NOMO-1 treated with DMSO at 0.1 percent for 48 hours (cell line): ENCODE measurements at regions not wholly inside any gene's neighbourhood (a gene's known extent, or its start where the extent isn't known, plus 50 kb on each side); places are given as distances from the start of the nearest gene placed in this dataset.
"Not testable (repeated sequence)": the region's sequence is repeated elsewhere in the genome, so short reads cannot be mapped to it uniquely, and the experiment has no call there.

Experiments used
- DNase-seq: peaks from one replicate; lab custom pipeline; 2025; ENCODE audit not compliant: unreplicated experiment; lab: John Stamatoyannopoulos, UW

GRCh38 chr6:140494321-140495108 is 1120.1 kb upstream of the CITED2 start:
- DNase-seq, result no peak

GRCh38 chr6:140493470-140493869 is 1119.0 kb upstream of the CITED2 start:
- not testable (repeated sequence) for DNase-seq

- no peak for DNase-seq
These were observed 1115.6 kb upstream of the CITED2 start for GRCh38 chr6:140490081-140490480.

- DNase-seq, result no peak
These were observed 1113.1 kb upstream of the CITED2 start for GRCh38 chr6:140487586-140487985.

GRCh38 chr6:140486450-140487361 is 1112.3 kb upstream of the CITED2 start:
- no peak for DNase-seq

- peak; percentile 18 for DNase-seq
These were observed 1111.4 kb upstream of the CITED2 start for GRCh38 chr6:140485740-140486449.

- DNase-seq, result peak; percentile 11
These were observed 1106.4 kb upstream of the CITED2 start for GRCh38 chr6:140480852-140481251.

GRCh38 chr6:140478631-140479030 is 1104.2 kb upstream of the CITED2 start:
- no peak for DNase-seq

- DNase-seq, result no peak
These were observed 1100.6 kb upstream of the CITED2 start for GRCh38 chr6:140475086-140475485.

- DNase-seq, result no peak
These were observed 1090.3 kb upstream of the CITED2 start for GRCh38 chr6:140464720-140465119.

GRCh38 chr6:140463312-140463710 is 1088.9 kb upstream of the CITED2 start:
- DNase-seq, result no peak

- peak; percentile 82 for DNase-seq
These were observed 1088.2 kb upstream of the CITED2 start for GRCh38 chr6:140462453-140463311.

- DNase-seq, result no peak
These were observed 1087.6 kb upstream of the CITED2 start for GRCh38 chr6:140462076-140462452.

GRCh38 chr6:140460267-140460666 is 1085.8 kb upstream of the CITED2 start:
- no peak for DNase-seq

GRCh38 chr6:140459209-140459608 is 1084.8 kb upstream of the CITED2 start:
- DNase-seq, result no peak

- DNase-seq, result no peak
These were observed 1071.8 kb upstream of the CITED2 start for GRCh38 chr6:140446241-140446640.

GRCh38 chr6:140445474-140446004 is 1071.1 kb upstream of the CITED2 start:
- no peak for DNase-seq

GRCh38 chr6:140443112-140443511 is 1068.7 kb upstream of the CITED2 start:
- not testable (repeated sequence) for DNase-seq

GRCh38 chr6:140441256-140441655 is 1066.8 kb upstream of the CITED2 start:
- peak; percentile 23 for DNase-seq

GRCh38 chr6:140440223-140440835 is 1065.9 kb upstream of the CITED2 start:
- no peak for DNase-seq
